ENCODE measurements at regions not wholly inside any gene's neighbourhood (a gene's known extent, or its start where the extent isn't known, plus 50 kb on each side); places are given as distances from the start of the nearest gene placed in this dataset.

- peaks cover 7% of the 10 kb centered on the region for H3K4me1 ChIP-seq (ENCODE audit: low read depth)
- TF ChIP-seq, protein P1, sequence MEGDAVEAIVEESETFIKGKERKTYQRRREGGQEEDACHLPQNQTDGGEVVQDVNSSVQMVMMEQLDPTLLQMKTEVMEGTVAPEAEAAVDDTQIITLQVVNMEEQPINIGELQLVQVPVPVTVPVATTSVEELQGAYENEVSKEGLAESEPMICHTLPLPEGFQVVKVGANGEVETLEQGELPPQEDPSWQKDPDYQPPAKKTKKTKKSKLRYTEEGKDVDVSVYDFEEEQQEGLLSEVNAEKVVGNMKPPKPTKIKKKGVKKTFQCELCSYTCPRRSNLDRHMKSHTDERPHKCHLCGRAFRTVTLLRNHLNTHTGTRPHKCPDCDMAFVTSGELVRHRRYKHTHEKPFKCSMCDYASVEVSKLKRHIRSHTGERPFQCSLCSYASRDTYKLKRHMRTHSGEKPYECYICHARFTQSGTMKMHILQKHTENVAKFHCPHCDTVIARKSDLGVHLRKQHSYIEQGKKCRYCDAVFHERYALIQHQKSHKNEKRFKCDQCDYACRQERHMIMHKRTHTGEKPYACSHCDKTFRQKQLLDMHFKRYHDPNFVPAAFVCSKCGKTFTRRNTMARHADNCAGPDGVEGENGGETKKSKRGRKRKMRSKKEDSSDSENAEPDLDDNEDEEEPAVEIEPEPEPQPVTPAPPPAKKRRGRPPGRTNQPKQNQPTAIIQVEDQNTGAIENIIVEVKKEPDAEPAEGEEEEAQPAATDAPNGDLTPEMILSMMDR (IDR thresholded peaks at IDR 0.05; ENCODE audit: low read depth, low read length): no peak
- no peaks in the 10 kb centered on the region for H3K27me3 ChIP-seq
- H3K9me3 ChIP-seq (ENCODE audit: low read depth): no peaks in the 10 kb centered on the region
- H3K27ac ChIP-seq: no peak overlapping the region
- no peak overlapping the region for H3K4me3 ChIP-seq
- no peaks in the 10 kb centered on the region for H3K36me3 ChIP-seq
- no peak for DNase-seq (ENCODE audit: low read depth in 1 of 2, low spot score in 1 of 2)
These were observed 461.3 kb downstream of the BCOR start for GRCh38 chrX:39636481-39636880.

GRCh38 chrX:39638526-39638925 is 459.2 kb downstream of the BCOR start:
- TF ChIP-seq, protein P1 (IDR thresholded peaks at IDR 0.05; ENCODE audit: low read depth, low read length): no peak
- Histone ChIP-seq H3K27ac (no peak overlapping the region), H3K27me3 (no peaks in the 10 kb centered on the region), H3K9me3 (ENCODE audit: low read depth) (no peaks in the 10 kb centered on the region), H3K36me3 (no peaks in the 10 kb centered on the region), H3K4me3 (no peak overlapping the region), H3K4me1 (ENCODE audit: low read depth) (peaks cover 20% of the 10 kb centered on the region)
- no peak for DNase-seq (ENCODE audit: low read depth in 1 of 2, low spot score in 1 of 2)

GRCh38 chrX:39639871-39640270 is 457.9 kb downstream of the BCOR start:
- no peaks in the 10 kb centered on the region for H3K36me3 ChIP-seq
- H3K27ac ChIP-seq: no peak overlapping the region
- TF ChIP-seq, protein P1 (IDR thresholded peaks at IDR 0.05; ENCODE audit: low read depth, low read length): no peak
- DNase-seq (ENCODE audit: low read depth in 1 of 2, low spot score in 1 of 2): no peak
- no peaks in the 10 kb centered on the region for H3K9me3 ChIP-seq (ENCODE audit: low read depth)
- H3K4me1 ChIP-seq (ENCODE audit: low read depth): peaks cover 20% of the 10 kb centered on the region
- H3K27me3 ChIP-seq: no peaks in the 10 kb centered on the region
- no peak overlapping the region for H3K4me3 ChIP-seq

GRCh38 chrX:39640866-39641265 is 456.9 kb downstream of the BCOR start:
- Histone ChIP-seq H3K36me3 (no peaks in the 10 kb centered on the region), H3K27ac (peak overlapping the region; percentile 72), H3K4me1 (ENCODE audit: low read depth) (peaks cover 20% of the 10 kb centered on the region), H3K9me3 (ENCODE audit: low read depth) (no peaks in the 10 kb centered on the region), H3K27me3 (no peaks in the 10 kb centered on the region), H3K4me3 (no peak overlapping the region)
- TF ChIP-seq, protein P1 (IDR thresholded peaks at IDR 0.05; ENCODE audit: low read depth, low read length): no peak
- no peak for DNase-seq (ENCODE audit: low read depth in 1 of 2, low spot score in 1 of 2)

DNA sequence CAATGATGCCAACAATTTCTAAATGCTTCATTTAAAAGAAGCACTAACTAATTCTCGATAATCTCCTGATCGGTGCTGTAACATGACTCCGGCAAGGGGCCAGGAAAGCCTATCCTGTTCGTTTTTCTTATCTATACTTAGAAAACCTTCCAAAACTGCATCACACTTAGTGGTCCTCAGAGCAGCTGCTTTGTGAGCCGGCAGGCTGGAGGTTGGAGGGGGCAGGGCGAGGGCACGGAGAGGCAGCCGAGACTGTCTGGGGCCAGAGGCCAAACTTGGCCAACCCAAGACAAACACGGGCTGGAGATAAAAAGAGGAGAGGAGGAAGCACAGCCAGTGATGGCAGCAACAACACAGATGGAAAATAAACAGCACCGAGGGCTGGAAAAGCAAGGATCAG is 455.7 kb downstream of the BCOR start:
- Histone ChIP-seq H3K9me3 (ENCODE audit: low read depth) (no peaks in the 10 kb centered on the region), H3K27me3 (no peaks in the 10 kb centered on the region), H3K27ac (peak overlapping the region; percentile 72), H3K4me3 (no peak overlapping the region), H3K4me1 (ENCODE audit: low read depth) (peaks cover 20% of the 10 kb centered on the region), H3K36me3 (no peaks in the 10 kb centered on the region)
- peak; percentile 18 to 52 for DNase-seq (ENCODE audit: low read depth in 1 of 2, low spot score in 1 of 2)
- TF ChIP-seq, protein P1 (IDR thresholded peaks at IDR 0.05; ENCODE audit: low read depth, low read length): no peak

GRCh38 chrX:39643550-39643949 is 454.2 kb downstream of the BCOR start:
- no peak overlapping the region for H3K27ac ChIP-seq
- peaks cover 20% of the 10 kb centered on the region for H3K4me1 ChIP-seq (ENCODE audit: low read depth)
- TF ChIP-seq, protein P1 (IDR thresholded peaks at IDR 0.05; ENCODE audit: low read depth, low read length): no peak
- H3K9me3 ChIP-seq (ENCODE audit: low read depth): no peaks in the 10 kb centered on the region
- no peak for DNase-seq (ENCODE audit: low read depth in 1 of 2, low spot score in 1 of 2)
- H3K27me3 ChIP-seq: no peaks in the 10 kb centered on the region
- H3K4me3 ChIP-seq: no peak overlapping the region
- H3K36me3 ChIP-seq: no peaks in the 10 kb centered on the region
